Mesothelial cell of epicardium (in vitro differentiated cells): ENCODE measurements at regions not wholly inside any gene's neighbourhood (a gene's known extent, or its start where the extent isn't known, plus 50 kb on each side); places are given as distances from the start of the nearest gene placed in this dataset.

Experiments used
- DNase-seq, 2 experiments: peaks; one replicate each; pipeline ENCODE4 v3.0.0; 2021; ENCODE audit warnings: low spot score in 2 of 2; ENCODE audit not compliant: unreplicated experiment in 2 of 2
- H3K27ac Mint-ChIP-seq: 2 replicates; pipeline ENCODE4 v1.8.0; 2021; ENCODE audit warnings: mixed read lengths
- H3K27me3 Mint-ChIP-seq: 2 replicates; pipeline ENCODE4 v1.8.0; 2021; ENCODE audit warnings: low read depth, mixed read lengths
- H3K36me3 Mint-ChIP-seq: 2 replicates; pipeline ENCODE4 v1.8.0; 2021; ENCODE audit warnings: mixed read lengths
- H3K4me1 Mint-ChIP-seq: 2 replicates; pipeline ENCODE4 v1.8.0; 2021; ENCODE audit warnings: mixed read lengths
- H3K4me3 Mint-ChIP-seq: 2 replicates; pipeline ENCODE4 v1.8.0; 2021; ENCODE audit warnings: mild to moderate bottlenecking, moderate library complexity, mixed read lengths
- H3K9me3 Mint-ChIP-seq: 2 replicates; pipeline ENCODE4 v1.8.0; 2021; ENCODE audit warnings: mixed read lengths
- TF ChIP-seq, protein P1 (sequence below): fragments of 200-600 bp; sonication (generic); IDR thresholded peaks from one replicate; pipeline ENCODE4 v1.5.0; 2021; ENCODE audit warnings: antibody characterized with exemption; ENCODE audit not compliant: unreplicated experiment

DNA sequence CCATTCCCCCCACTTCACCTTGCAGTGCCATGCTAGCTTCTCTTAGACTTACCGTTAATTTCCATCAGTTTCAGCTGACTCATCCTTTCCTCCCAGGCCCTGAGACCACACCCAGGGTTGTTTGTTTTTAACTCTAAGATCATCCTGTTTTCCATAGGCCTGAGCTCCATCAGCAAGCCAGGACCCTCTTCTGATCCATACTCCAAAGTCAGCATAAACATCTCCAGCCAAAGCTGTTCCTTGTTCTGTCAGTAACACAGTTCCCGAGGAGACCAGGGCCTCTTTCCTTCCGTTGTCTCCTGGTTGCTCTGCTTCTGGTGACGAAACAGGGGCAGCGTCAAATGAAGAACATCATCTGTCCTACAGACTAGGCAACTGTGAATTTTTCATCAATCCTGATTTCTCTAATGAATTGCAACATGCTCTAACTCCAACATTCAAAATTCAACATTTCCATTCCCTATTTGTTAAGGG is 83.8 kb upstream of the HNF1B start:
- TF ChIP-seq, protein P1, sequence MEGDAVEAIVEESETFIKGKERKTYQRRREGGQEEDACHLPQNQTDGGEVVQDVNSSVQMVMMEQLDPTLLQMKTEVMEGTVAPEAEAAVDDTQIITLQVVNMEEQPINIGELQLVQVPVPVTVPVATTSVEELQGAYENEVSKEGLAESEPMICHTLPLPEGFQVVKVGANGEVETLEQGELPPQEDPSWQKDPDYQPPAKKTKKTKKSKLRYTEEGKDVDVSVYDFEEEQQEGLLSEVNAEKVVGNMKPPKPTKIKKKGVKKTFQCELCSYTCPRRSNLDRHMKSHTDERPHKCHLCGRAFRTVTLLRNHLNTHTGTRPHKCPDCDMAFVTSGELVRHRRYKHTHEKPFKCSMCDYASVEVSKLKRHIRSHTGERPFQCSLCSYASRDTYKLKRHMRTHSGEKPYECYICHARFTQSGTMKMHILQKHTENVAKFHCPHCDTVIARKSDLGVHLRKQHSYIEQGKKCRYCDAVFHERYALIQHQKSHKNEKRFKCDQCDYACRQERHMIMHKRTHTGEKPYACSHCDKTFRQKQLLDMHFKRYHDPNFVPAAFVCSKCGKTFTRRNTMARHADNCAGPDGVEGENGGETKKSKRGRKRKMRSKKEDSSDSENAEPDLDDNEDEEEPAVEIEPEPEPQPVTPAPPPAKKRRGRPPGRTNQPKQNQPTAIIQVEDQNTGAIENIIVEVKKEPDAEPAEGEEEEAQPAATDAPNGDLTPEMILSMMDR = no peak
- H3K4me3 Mint-ChIP-seq = no peak overlapping the region
- DNase-seq = no peak
- H3K27ac Mint-ChIP-seq = no peak overlapping the region
- no peaks in the 10 kb centered on the region for H3K27me3 Mint-ChIP-seq
- no peaks in the 10 kb centered on the region for H3K9me3 Mint-ChIP-seq
- no peaks in the 10 kb centered on the region for H3K36me3 Mint-ChIP-seq
- H3K4me1 Mint-ChIP-seq = peaks cover 29% of the 10 kb centered on the region

- TF ChIP-seq, protein P1 = no peak
- no peak overlapping the region for H3K4me3 Mint-ChIP-seq
- H3K27ac Mint-ChIP-seq = no peak overlapping the region
- H3K9me3 Mint-ChIP-seq = no peaks in the 10 kb centered on the region
- no peaks in the 10 kb centered on the region for H3K27me3 Mint-ChIP-seq
- no peak for DNase-seq
- H3K36me3 Mint-ChIP-seq = no peaks in the 10 kb centered on the region
- peaks cover 29% of the 10 kb centered on the region for H3K4me1 Mint-ChIP-seq
Observed at GRCh38 chr17:37827905-37828650, 83.2 kb upstream of the HNF1B start.

DNA sequence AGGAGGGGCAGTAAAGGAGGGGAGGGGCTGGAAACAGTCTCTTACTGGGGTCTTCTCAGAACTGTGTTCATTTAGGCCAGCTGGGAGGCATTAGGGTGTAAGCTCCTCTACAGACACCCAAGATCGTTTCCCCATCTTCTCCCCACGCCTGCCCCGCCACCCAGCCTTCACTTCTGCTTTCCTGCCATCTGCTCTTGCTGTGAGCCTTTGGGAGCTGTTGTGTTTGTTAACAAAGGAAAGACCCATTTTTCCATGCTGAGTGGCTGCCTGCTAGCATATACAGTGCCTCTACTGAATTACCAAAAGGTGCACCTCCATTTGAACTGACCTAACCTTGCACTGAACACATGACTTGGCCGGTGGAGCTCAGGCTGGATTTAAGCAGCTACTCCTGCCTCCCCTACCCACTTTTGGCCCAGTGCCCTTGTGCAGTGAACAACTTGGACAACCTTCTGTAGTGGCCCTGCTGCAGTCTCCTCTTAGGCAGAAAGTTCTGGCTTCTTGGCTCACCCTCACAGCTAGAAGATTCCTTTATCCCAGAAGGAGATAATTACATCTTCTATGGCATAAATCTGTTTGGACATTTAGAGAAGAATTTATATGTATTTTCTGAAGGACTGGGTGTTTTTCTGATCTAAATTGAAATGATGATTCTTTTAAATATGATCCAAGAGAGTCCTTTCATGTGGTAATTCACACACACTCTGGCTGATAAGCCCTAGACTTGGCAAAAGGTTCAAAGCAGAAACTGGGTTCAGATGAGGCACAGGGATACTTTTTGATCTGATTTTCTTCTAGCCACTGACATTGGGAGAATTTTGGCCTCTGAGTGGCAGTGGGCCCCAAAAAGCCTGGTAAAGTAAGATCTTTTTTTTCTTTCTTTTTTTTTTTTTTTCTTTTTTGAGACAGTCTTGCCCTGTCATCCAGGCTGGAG is 81.9 kb upstream of the HNF1B start:
- TF ChIP-seq, protein P1 = no peak
- Mint-ChIP-seq H3K27me3 (no peaks in the 10 kb centered on the region), H3K4me3 (no peak overlapping the region), H3K9me3 (no peaks in the 10 kb centered on the region), H3K27ac (peak overlapping the region; percentile 40), H3K4me1 (peaks cover 29% of the 10 kb centered on the region), H3K36me3 (no peaks in the 10 kb centered on the region)
- DNase-seq = no peak

- H3K27ac Mint-ChIP-seq = no peak overlapping the region
- TF ChIP-seq, protein P1 = no peak
- no peaks in the 10 kb centered on the region for H3K9me3 Mint-ChIP-seq
- no peak overlapping the region for H3K4me3 Mint-ChIP-seq
- H3K4me1 Mint-ChIP-seq = peaks cover 29% of the 10 kb centered on the region
- no peak for DNase-seq
- no peaks in the 10 kb centered on the region for H3K36me3 Mint-ChIP-seq
- no peaks in the 10 kb centered on the region for H3K27me3 Mint-ChIP-seq
Observed at GRCh38 chr17:37825851-37826250, 81.0 kb upstream of the HNF1B start.

- H3K36me3 Mint-ChIP-seq = no peaks in the 10 kb centered on the region
- no peak overlapping the region for H3K4me3 Mint-ChIP-seq
- H3K27ac Mint-ChIP-seq = peak overlapping the region; percentile 21
- H3K4me1 Mint-ChIP-seq = peaks cover 30% of the 10 kb centered on the region
- TF ChIP-seq, protein P1 = no peak
- H3K9me3 Mint-ChIP-seq = no peaks in the 10 kb centered on the region
- H3K27me3 Mint-ChIP-seq = no peaks in the 10 kb centered on the region
- DNase-seq = no peak
Observed at GRCh38 chr17:37824534-37825485, 80.0 kb upstream of the HNF1B start.
